Pancreas (tissue), 10 donors: ENCODE measurements at regions not wholly inside any gene's neighbourhood (a gene's known extent, or its start where the extent isn't known, plus 50 kb on each side); places are given as distances from the start of the nearest gene placed in this dataset.

Experiments
- ATAC-seq, 4 donors: fragments of 200-7000 bp; cut with Tn5 transposase; one replicate each; pipeline versions ENCODE4 v1.8.0 to v1.9.1; 2020; ENCODE audit warnings: mild to moderate bottlenecking in 4 of 4, moderate library complexity in 4 of 4
- DNase-seq, 6 donors: peaks; one replicate each; pipeline ENCODE4 v3.0.0-alpha.2; 2020
- FAIRE-seq: peaks from 2 replicates; lab custom pipeline; 2012; peaks lifted over from hg19 to GRCh38; lab: Jason Lieb, UNC
- H3K27ac ChIP-seq, 4 donors: fragments of 200-600 bp; sonication (generic); 1 replicate in 3 of 4; 2 replicates in 1 of 4; pipeline versions ENCODE4 v1.5.0 to v1.8.0; 2020
- H3K27me3 ChIP-seq, 4 donors: fragments of 200-600 bp; one replicate each; pipeline ENCODE4 v1.8.0; 2021
- H3K36me3 ChIP-seq, 3 donors: fragments of 200-600 bp; sonication (generic) in 1 of 3; one replicate each; pipeline versions ENCODE4 v1.5.0 to v1.8.0; 2020 to 2021
- H3K4me1 ChIP-seq, 3 donors: fragments of 200-600 bp; one replicate each; pipeline ENCODE4 v1.8.0; 2021
- H3K4me3 ChIP-seq, 4 donors: fragments of 200-600 bp; sonication (generic) in 2 of 4; one replicate each; pipeline versions ENCODE4 v1.5.0 to v1.8.0; 2020 to 2021
- H3K9me3 ChIP-seq, 4 donors: fragments of 200-600 bp; one replicate each; pipeline ENCODE4 v1.8.0; 2021
- CTCF ChIP-seq, 4 donors: fragments of 200-600 bp; sonication (generic) in 3 of 4; IDR thresholded peaks; one replicate each; pipeline versions ENCODE4 v1.5.0 to v1.8.0; 2021; ENCODE audit warnings: antibody characterized with exemption in 4 of 4
- WGBS, 2 donors: extraction: QIAGEN DNeasy Blood & Tissue Kit; methylation state at CpG; one replicate each; pipeline ENCODE4 v1.1.7; 2013; 5-methylcytosine and 5-hydroxymethylcytosine counted together
- intact Hi-C, 3 donors: fragments of 100-400 bp; cut with DNase I; formaldehyde crosslinking; loops; one replicate each; pipeline versions ENCODE4 v1.11.1 to v1.14.2; 2022
- donor health status: healthy with polysubstance abuse.
- donor health status: DM: no; HTN: no; CAD: no; lungs with moderate emphysema.
- donor health status: DM: no; HTN: no; CAD: no.
- donor health status: control.
- donor health status: control.
- donor health status: Bipolar disorder and iron deficiency.
- donor health status: DM: yes; HTN: yes; CAD: no.
- donor health status: DM: no; HTN: no; CAD: no.
- donor health status: DM: no; HTN: no; CAD: no.
- donor health status: DM: yes; HTN: yes; CAD: no.

- intact Hi-C loops, result no loop called here
- ATAC-seq (no peak), DNase-seq (no peak), FAIRE-seq (no peak)
- Histone ChIP-seq H3K27me3 (no peaks in the 10 kb centered on the region), H3K9me3 (no peaks in the 10 kb centered on the region), H3K4me1 (no peaks in the 10 kb centered on the region), H3K36me3 (no peaks in the 10 kb centered on the region), H3K4me3 (no peak overlapping the region), H3K27ac (no peak overlapping the region)
- TF ChIP-seq CTCF (IDR thresholded peaks at IDR 0.05), result no peak
- WGBS, 2 donors, result 83 to 89% methylated on average over 7 of the region's 7 CpGs
Observed at GRCh38 chr2:120602251-120602650, 133.4 kb upstream of the GLI2 start.

- Histone ChIP-seq H3K9me3 (no peaks in the 10 kb centered on the region), H3K36me3 (no peaks in the 10 kb centered on the region), H3K27me3 (no peaks in the 10 kb centered on the region), H3K4me1 (no peaks in the 10 kb centered on the region), H3K4me3 (no peak overlapping the region), H3K27ac (no peak overlapping the region)
- ATAC-seq, result no peak
- peak in 1 of 6 donors; percentile 21 for DNase-seq
- WGBS, 2 donors, result 89 to 95% methylated on average over 6 of the region's 6 CpGs
- no peak for TF ChIP-seq CTCF (IDR thresholded peaks at IDR 0.05)
- intact Hi-C loops, result no loop called here
- no peak for FAIRE-seq
Observed at GRCh38 chr2:120604767-120605166, 130.9 kb upstream of the GLI2 start.

- no peak for FAIRE-seq
- H3K4me1 ChIP-seq, result no peaks in the 10 kb centered on the region
- no peak overlapping the region for H3K4me3 ChIP-seq
- 59 to 62% methylated on average over 10 of the region's 10 CpGs for whole genome bisulfite sequencing, 2 donors
- H3K36me3 ChIP-seq, result no peaks in the 10 kb centered on the region
- intact Hi-C loops, result no loop called here
- peak in 1 of 6 donors; percentile 30 for DNase-seq
- TF ChIP-seq CTCF (IDR thresholded peaks at IDR 0.05), result no peak
- no peak overlapping the region for H3K27ac ChIP-seq
- H3K27me3 ChIP-seq, result no peaks in the 10 kb centered on the region
- ATAC-seq, result peak in 1 of 4 donors; percentile 19
- no peaks in the 10 kb centered on the region for H3K9me3 ChIP-seq
Observed at GRCh38 chr2:120605231-120605935, 130.3 kb upstream of the GLI2 start.

- WGBS, 2 donors, result 66 to 71% methylated on average over 12 of the region's 12 CpGs
- Histone ChIP-seq H3K36me3 (no peaks in the 10 kb centered on the region), H3K4me3 (no peak overlapping the region), H3K27me3 (no peaks in the 10 kb centered on the region), H3K27ac (no peak overlapping the region), H3K4me1 (no peaks in the 10 kb centered on the region), H3K9me3 (no peaks in the 10 kb centered on the region)
- no peak for TF ChIP-seq CTCF (IDR thresholded peaks at IDR 0.05)
- peak in 1 of 6 donors; percentile 49 for DNase-seq
- intact Hi-C loops, result no loop called here
- ATAC-seq, result no peak
- no peak for FAIRE-seq
Observed at GRCh38 chr2:120606280-120606679, 129.4 kb upstream of the GLI2 start.

- Histone ChIP-seq H3K27me3 (no peaks in the 10 kb centered on the region), H3K4me1 (no peaks in the 10 kb centered on the region), H3K4me3 (no peak overlapping the region), H3K36me3 (no peaks in the 10 kb centered on the region), H3K9me3 (no peaks in the 10 kb centered on the region), H3K27ac (no peak overlapping the region)
- intact Hi-C loops, result no loop called here
- WGBS, 2 donors, result 72 to 86% methylated on average over 6 of the region's 6 CpGs
- FAIRE-seq (no peak), DNase-seq (no peak), ATAC-seq (no peak)
- no peak for TF ChIP-seq CTCF (IDR thresholded peaks at IDR 0.05)
Observed at GRCh38 chr2:120606931-120607330, 128.7 kb upstream of the GLI2 start.
